HepG2 (cell line): ENCODE measurements at regions not wholly inside any gene's neighbourhood (a gene's known extent, or its start where the extent isn't known, plus 50 kb on each side); places are given as distances from the start of the nearest gene placed in this dataset.

Source experiments
- KDM3A ChIP-seq: IDR thresholded peaks from 2 replicates; pipeline ENCODE4 v1.6.1; 2018; ENCODE audit warnings: low read depth, missing compliant biosample characterization
- MED13 ChIP-seq: sonication (generic); formaldehyde crosslinking; IDR thresholded peaks from 2 replicates; pipeline ENCODE4 v1.5.0; 2020; ENCODE audit warnings: missing genetic modification reagents
- NFE2 ChIP-seq: sonication (generic); formaldehyde crosslinking; IDR thresholded peaks from 2 replicates; pipeline ENCODE4 v1.4.0; 2020; ENCODE audit warnings: missing genetic modification reagents
- SMC3 ChIP-seq: IDR thresholded peaks from 2 replicates; pipeline ENCODE4 v1.6.1; 2011; ENCODE audit warnings: low read length, improper control_type of control experiment
- THYN1 ChIP-seq: sonication (generic); formaldehyde crosslinking; IDR thresholded peaks from 2 replicates; pipeline ENCODE4 v1.8.1; 2023; ENCODE audit warnings: low read depth, mild to moderate bottlenecking, moderate library complexity, missing genetic modification reagents, borderline replicate concordance
- ZMAT3 ChIP-seq: sonication (generic); formaldehyde crosslinking; conservative IDR thresholded peaks from 2 replicates; pipeline ENCODE4 v1.7.0; 2021; ENCODE audit warnings: missing genetic modification reagents
- ZNF12 ChIP-seq: sonication (generic); formaldehyde crosslinking; IDR thresholded peaks from 2 replicates; pipeline ENCODE4 v1.5.0; 2020; ENCODE audit warnings: missing genetic modification reagents
- ZNF224 ChIP-seq: sonication (generic); formaldehyde crosslinking; IDR thresholded peaks from 2 replicates; pipeline ENCODE4 v1.5.0; 2020; ENCODE audit warnings: mild to moderate bottlenecking, missing genetic modification reagents
- ZNF407 ChIP-seq: sonication (generic); formaldehyde crosslinking; IDR thresholded peaks from one replicate; pipeline ENCODE4 v1.5.1; 2020; ENCODE audit warnings: mild to moderate bottlenecking, missing genetic modification reagents; ENCODE audit errors: not compliant biosample characterization
- ZNF556 ChIP-seq: sonication (generic); formaldehyde crosslinking; IDR thresholded peaks from 2 replicates; pipeline ENCODE4 v1.4.0; 2020; ENCODE audit warnings: mild to moderate bottlenecking, missing genetic modification reagents, borderline replicate concordance
- ZNF749 ChIP-seq: sonication (generic); formaldehyde crosslinking; IDR thresholded peaks from 2 replicates; pipeline ENCODE4 v1.8.0; 2022; ENCODE audit warnings: mild to moderate bottlenecking, missing genetic modification reagents, moderate library complexity, borderline replicate concordance
- ZNF761 ChIP-seq: sonication (generic); formaldehyde crosslinking; conservative IDR thresholded peaks from 2 replicates; pipeline ENCODE4 v1.4.0; 2020; ENCODE audit warnings: mild to moderate bottlenecking, missing genetic modification reagents
- TF ChIP-seq, protein P1 (sequence below): sonication (generic); formaldehyde crosslinking; IDR thresholded peaks from 2 replicates; pipeline ENCODE4 v1.4.0; 2020; ENCODE audit warnings: missing genetic modification reagents, low read depth, mild to moderate bottlenecking, borderline replicate concordance
- TF ChIP-seq, protein P2 (sequence below): sonication (generic); formaldehyde crosslinking; IDR thresholded peaks from 2 replicates; pipeline ENCODE4 v1.4.0; 2020; ENCODE audit warnings: missing genetic modification reagents, mild to moderate bottlenecking, borderline replicate concordance
- TF ChIP-seq, protein P3 (sequence below): sonication (generic); formaldehyde crosslinking; IDR thresholded peaks from 2 replicates; pipeline ENCODE4 v1.4.0; 2020; ENCODE audit warnings: mild to moderate bottlenecking, missing genetic modification reagents

DNA sequence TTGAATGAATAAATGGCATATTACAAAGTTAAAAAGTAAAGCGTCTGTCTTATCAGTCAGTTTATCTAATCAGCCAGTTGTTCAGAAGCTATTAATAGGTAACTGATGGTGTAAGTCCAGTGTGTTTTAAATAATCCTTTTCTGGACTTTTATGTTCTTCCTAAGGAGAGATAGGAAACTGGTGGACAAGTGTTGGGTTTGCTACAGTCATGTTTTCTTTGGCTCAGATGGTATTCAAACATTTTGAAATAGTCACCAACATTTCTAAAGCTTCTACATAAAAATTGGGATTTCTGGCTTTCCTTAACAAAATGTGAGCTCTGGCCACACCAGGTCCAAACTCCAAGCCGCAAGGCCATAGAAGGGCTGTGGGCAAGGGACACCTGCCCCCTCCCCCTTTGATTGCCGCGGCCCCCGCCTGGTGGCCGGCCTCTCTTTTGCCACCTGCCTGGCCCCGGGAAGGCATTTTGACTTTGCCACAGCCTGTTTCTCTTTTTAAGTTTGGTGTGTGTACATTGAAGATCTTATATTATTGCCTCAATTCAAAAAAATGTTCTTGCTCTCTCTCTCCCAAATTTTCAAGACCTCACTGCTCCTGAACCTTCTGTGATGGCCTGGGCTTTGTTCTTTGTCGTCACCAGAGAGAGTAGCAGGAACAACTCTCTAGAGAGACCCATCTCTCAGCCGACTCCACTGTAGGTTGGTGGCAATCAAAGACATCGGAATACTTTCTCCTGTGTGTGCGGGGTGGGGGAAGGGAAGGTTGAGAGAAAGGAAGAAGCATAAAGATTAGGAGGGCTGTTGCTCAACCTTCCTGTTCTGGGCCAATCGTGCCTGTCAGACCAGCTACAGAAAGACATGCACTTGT, 84.0 kb upstream of the ZNF217 start (continued):
- TF ChIP-seq ZNF407 (CRISPR knock-in tag) (no peak), ZNF224 (no peak), ZNF556 (CRISPR knock-in tag) (peak; percentile 90), SMC3 (peak; percentile 31), ZNF761 (CRISPR knock-in tag) (0 out of 2 replicates have a peak, but pooled peaks have one; percentile 20), ZNF749 (CRISPR knock-in tag) (peak; percentile 85; the same call in 1 of the 2 replicates), NFE2 (no peak), ZNF12 (CRISPR knock-in tag) (peak; percentile 64; the same call in 1 of the 2 replicates), THYN1 (0 out of 2 replicates have a peak, but pooled peaks have one; percentile 85), ZMAT3 (peak; percentile 85), KDM3A (CRISPR knock-in tag) (peak; percentile 96), MED13 (CRISPR knock-in tag) (peak; percentile 61; the same call in 1 of the 2 replicates)
- TF ChIP-seq, protein P1, sequence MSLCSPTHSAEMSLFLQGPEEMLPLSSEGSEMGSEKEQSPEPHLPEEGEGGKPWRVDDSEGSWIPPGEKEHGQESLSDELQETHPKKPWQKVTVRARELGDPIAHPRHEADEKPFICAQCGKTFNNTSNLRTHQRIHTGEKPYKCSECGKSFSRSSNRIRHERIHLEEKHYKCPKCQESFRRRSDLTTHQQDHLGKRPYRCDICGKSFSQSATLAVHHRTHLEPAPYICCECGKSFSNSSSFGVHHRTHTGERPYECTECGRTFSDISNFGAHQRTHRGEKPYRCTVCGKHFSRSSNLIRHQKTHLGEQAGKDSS (CRISPR knock-in tag), result no peak
- TF ChIP-seq, protein P2, sequence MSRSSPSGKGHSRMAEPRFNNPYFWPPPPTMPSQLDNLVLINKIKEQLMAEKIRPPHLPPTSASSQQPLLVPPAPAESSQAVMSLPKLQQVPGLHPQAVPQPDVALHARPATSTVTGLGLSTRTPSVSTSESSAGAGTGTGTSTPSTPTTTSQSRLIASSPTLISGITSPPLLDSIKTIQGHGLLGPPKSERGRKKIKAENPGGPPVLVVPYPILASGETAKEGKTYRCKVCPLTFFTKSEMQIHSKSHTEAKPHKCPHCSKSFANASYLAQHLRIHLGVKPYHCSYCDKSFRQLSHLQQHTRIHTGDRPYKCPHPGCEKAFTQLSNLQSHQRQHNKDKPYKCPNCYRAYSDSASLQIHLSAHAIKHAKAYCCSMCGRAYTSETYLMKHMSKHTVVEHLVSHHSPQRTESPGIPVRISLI (CRISPR knock-in tag), result peak; percentile 85
- TF ChIP-seq, protein P3, sequence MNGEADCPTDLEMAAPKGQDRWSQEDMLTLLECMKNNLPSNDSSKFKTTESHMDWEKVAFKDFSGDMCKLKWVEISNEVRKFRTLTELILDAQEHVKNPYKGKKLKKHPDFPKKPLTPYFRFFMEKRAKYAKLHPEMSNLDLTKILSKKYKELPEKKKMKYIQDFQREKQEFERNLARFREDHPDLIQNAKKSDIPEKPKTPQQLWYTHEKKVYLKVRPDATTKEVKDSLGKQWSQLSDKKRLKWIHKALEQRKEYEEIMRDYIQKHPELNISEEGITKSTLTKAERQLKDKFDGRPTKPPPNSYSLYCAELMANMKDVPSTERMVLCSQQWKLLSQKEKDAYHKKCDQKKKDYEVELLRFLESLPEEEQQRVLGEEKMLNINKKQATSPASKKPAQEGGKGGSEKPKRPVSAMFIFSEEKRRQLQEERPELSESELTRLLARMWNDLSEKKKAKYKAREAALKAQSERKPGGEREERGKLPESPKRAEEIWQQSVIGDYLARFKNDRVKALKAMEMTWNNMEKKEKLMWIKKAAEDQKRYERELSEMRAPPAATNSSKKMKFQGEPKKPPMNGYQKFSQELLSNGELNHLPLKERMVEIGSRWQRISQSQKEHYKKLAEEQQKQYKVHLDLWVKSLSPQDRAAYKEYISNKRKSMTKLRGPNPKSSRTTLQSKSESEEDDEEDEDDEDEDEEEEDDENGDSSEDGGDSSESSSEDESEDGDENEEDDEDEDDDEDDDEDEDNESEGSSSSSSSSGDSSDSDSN (CRISPR knock-in tag), result peak; percentile 71
